Transverse colon (tissue), 4 donors: ENCODE measurements at regions not wholly inside any gene's neighbourhood (a gene's known extent, or its start where the extent isn't known, plus 50 kb on each side); places are given as distances from the start of the nearest gene placed in this dataset.
A peak's percentile ranks its signal among the peaks of the same experiment; 100 is the strongest.

Experiments
- DNase-seq: peaks from one replicate; pipeline ENCODE4 v3.0.0-alpha.2; 2019
- H3K27ac ChIP-seq, 4 donors: fragments of 200-600 bp; sonication (generic); 2 replicates each; pipeline ENCODE4 v1.5.1; 2016 to 2018; ENCODE audit warnings: inconsistent platforms in 4 of 4
- H3K27me3 ChIP-seq: fragments of 200-600 bp; sonication (generic); 2 replicates; pipeline ENCODE4 v1.5.1; 2017; ENCODE audit warnings: inconsistent platforms
- H3K36me3 ChIP-seq, 4 donors: fragments of 200-600 bp; sonication (generic); 2 replicates each; pipeline ENCODE4 v1.5.1; 2017 to 2019; ENCODE audit warnings: inconsistent platforms in 4 of 4
- H3K4me1 ChIP-seq, 4 donors: fragments of 200-600 bp; sonication (generic); 2 replicates each; pipeline ENCODE4 v1.5.1; 2017 to 2020; ENCODE audit warnings: inconsistent platforms in 4 of 4
- H3K4me3 ChIP-seq, 4 donors: fragments of 200-600 bp; sonication (generic); 1 replicate in 1 of 4; 2 replicates in 3 of 4; pipeline versions ENCODE4 v1.5.1 to v1.6.1; 2017 to 2019; ENCODE audit warnings: inconsistent platforms in 4 of 4
- H3K9me3 ChIP-seq, 2 donors: fragments of 200-600 bp; sonication (generic); 2 replicates each; pipeline ENCODE4 v1.5.1; 2017 to 2019; ENCODE audit warnings: inconsistent platforms in 2 of 2
- EP300 ChIP-seq: sonication (generic); formaldehyde crosslinking; IDR thresholded peaks from one replicate; pipeline ENCODE4 v1.6.1; 2017; ENCODE audit warnings: antibody characterized with exemption, low read depth
- POLR2A ChIP-seq: fragments of 450-650 bp; IDR thresholded peaks from one replicate; pipeline ENCODE4 v1.6.1; 2016; ENCODE audit warnings: antibody characterized with exemption, mild to moderate bottlenecking, moderate library complexity
- POLR2AphosphoS5 ChIP-seq, 3 donors: sonication (generic); formaldehyde crosslinking; IDR thresholded peaks; one replicate each; pipeline ENCODE4 v1.6.1; 2016; ENCODE audit warnings: antibody characterized with exemption in 3 of 3
- WGBS, 2 donors: methylation state at CpG; one replicate each; pipeline ENCODE4 v1.1.5; 2018; ENCODE audit warnings: low coverage in 1 of 2; 5-methylcytosine and 5-hydroxymethylcytosine counted together
- in situ Hi-C, 4 donors: fragments of 200-750 bp; cut with MboI; loops; one replicate each; pipeline versions ENCODE4 v1.15.0 to v1.15.1; 2017; ENCODE audit warnings: low sequenced_read_pairs in 3 of 4, low pct_ligation_motif_present in 1 of 4, low pct_unique_long_range_greater_than_20kb in 1 of 4
- intact Hi-C: fragments of 100-400 bp; cut with DNase I; formaldehyde crosslinking; loops from one replicate; pipeline ENCODE4 v1.15.1; 2023; ENCODE audit warnings: low total_unique reads
- TF ChIP-seq, protein P1 (sequence below), 5 experiments: fragments of 200-600 bp in 3 of 5; fragments of 450-650 bp in 2 of 5; sonication (generic) in 3 of 5; IDR thresholded peaks; 1 replicate in 2 of 5; 2 replicates in 3 of 5; pipeline ENCODE4 v1.5.1; 2016 to 2017; ENCODE audit warnings: antibody characterized with exemption in 5 of 5, inconsistent platforms in 3 of 5, mild to moderate bottlenecking in 2 of 5, moderate library complexity in 1 of 5

- WGBS, 2 donors: 56 to 76% methylated on average over 3 of the region's 3 CpGs
- no peak overlapping the region for H3K4me3 ChIP-seq
- H3K4me1 ChIP-seq: no peaks in the 10 kb centered on the region
- TF ChIP-seq EP300 (no peak), POLR2A (no peak), POLR2AphosphoS5 (IDR thresholded peaks at IDR 0.05) (no peak)
- TF ChIP-seq, protein P1, sequence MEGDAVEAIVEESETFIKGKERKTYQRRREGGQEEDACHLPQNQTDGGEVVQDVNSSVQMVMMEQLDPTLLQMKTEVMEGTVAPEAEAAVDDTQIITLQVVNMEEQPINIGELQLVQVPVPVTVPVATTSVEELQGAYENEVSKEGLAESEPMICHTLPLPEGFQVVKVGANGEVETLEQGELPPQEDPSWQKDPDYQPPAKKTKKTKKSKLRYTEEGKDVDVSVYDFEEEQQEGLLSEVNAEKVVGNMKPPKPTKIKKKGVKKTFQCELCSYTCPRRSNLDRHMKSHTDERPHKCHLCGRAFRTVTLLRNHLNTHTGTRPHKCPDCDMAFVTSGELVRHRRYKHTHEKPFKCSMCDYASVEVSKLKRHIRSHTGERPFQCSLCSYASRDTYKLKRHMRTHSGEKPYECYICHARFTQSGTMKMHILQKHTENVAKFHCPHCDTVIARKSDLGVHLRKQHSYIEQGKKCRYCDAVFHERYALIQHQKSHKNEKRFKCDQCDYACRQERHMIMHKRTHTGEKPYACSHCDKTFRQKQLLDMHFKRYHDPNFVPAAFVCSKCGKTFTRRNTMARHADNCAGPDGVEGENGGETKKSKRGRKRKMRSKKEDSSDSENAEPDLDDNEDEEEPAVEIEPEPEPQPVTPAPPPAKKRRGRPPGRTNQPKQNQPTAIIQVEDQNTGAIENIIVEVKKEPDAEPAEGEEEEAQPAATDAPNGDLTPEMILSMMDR (IDR thresholded peaks at IDR 0.05): no peak
- DNase-seq: no peak
- intact Hi-C loops (no loop called here), in situ Hi-C loops (no loop called here)
- no peak overlapping the region for H3K27ac ChIP-seq
- H3K9me3 ChIP-seq: no peaks in the 10 kb centered on the region
- H3K27me3 ChIP-seq: no peaks in the 10 kb centered on the region
- no peaks in the 10 kb centered on the region for H3K36me3 ChIP-seq
These were observed 86.4 kb upstream of the SLC7A1 start for GRCh38 chr13:29681864-29682263.

DNA sequence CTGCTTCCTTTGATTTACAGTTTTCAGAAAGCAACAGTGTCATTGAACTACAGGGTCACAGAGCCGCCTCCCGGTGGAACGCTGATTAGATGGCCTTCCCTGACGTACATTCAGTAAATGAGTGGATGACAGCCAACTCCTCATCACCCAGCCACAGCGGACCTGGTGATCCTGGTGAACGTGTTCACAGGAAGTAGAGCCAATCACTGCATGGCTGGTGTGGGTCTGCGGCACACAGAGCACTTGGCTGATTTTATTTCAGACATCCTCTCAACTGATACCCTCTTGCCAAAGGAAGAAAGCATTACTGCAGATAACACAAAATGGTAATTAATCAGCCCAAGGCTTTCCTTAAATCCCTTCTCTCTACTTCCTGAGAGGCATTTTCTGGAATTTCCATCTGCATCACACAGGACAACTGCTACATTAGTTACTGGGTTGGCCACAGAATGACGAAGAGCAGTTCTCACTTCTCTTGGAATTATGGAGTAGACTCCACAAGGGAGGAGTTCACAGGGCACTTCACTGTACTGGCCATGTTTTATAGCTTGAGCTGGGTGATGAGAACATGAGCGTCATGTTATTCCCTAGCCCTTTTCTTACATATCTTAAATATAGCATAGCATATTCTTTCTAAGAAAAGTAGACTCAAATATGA lies 84.0 kb upstream of the SLC7A1 start:
- peak; percentile 38 for DNase-seq
- intact Hi-C loops: no loop called here
- Histone ChIP-seq H3K27ac (no peak overlapping the region), H3K36me3 (no peaks in the 10 kb centered on the region), H3K4me1 (no peaks in the 10 kb centered on the region), H3K9me3 (no peaks in the 10 kb centered on the region), H3K27me3 (no peaks in the 10 kb centered on the region), H3K4me3 (no peak overlapping the region)
- 31 to 48% methylated on average over 3 to 9 of the region's 9 CpGs for WGBS, 2 donors
- TF ChIP-seq, protein P1 (IDR thresholded peaks at IDR 0.05): no peak
- TF ChIP-seq POLR2A: no peak
- TF ChIP-seq EP300: no peak
- no peak for TF ChIP-seq POLR2AphosphoS5 (IDR thresholded peaks at IDR 0.05)
- in situ Hi-C loops: no loop called here

DNA sequence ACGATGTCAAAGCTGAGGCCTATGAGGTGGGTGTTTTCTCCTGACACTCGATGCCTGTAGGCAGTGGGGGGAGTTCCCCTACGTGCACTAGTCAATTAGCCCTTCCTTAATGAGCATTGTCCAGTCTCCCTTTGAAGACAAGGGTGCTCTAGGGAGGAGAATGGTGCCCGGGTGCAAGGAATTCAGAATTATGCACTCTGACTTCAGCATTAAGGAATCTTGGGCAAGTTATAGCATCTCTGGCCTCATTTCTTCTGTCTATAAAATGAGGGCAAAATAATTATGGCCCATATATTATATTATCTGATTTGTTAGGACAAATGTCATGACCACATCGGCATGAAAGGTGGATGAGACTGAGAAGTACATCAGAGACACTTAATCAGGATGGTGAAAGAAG lies 82.1 kb upstream of the SLC7A1 start:
- no peak for TF ChIP-seq POLR2A
- TF ChIP-seq POLR2AphosphoS5 (IDR thresholded peaks at IDR 0.05): no peak
- TF ChIP-seq EP300: no peak
- TF ChIP-seq, protein P1 (IDR thresholded peaks at IDR 0.05): no peak
- Histone ChIP-seq H3K36me3 (no peaks in the 10 kb centered on the region), H3K27me3 (no peaks in the 10 kb centered on the region), H3K27ac (no peak overlapping the region), H3K4me1 (no peaks in the 10 kb centered on the region), H3K4me3 (no peak overlapping the region), H3K9me3 (no peaks in the 10 kb centered on the region)
- in situ Hi-C loops: no loop called here
- intact Hi-C loops: no loop called here
- WGBS, 2 donors: 84 to 94% methylated on average over 2 to 5 of the region's 5 CpGs
- DNase-seq: no peak

- H3K4me3 ChIP-seq: no peak overlapping the region
- H3K9me3 ChIP-seq: no peaks in the 10 kb centered on the region
- H3K4me1 ChIP-seq: no peaks in the 10 kb centered on the region
- no peaks in the 10 kb centered on the region for H3K36me3 ChIP-seq
- TF ChIP-seq POLR2A (no peak), POLR2AphosphoS5 (IDR thresholded peaks at IDR 0.05) (no peak), EP300 (no peak)
- TF ChIP-seq, protein P1 (IDR thresholded peaks at IDR 0.05): no peak
- peak; percentile 37 for DNase-seq
- no peaks in the 10 kb centered on the region for H3K27me3 ChIP-seq
- 63 to 78% methylated on average over 3 to 9 of the region's 9 CpGs for WGBS, 2 donors
- in situ Hi-C loops: no loop called here
- H3K27ac ChIP-seq: peak overlapping the region in 1 of 4 donors; percentile 34
- intact Hi-C loops: no loop called here
These were observed 81.5 kb upstream of the SLC7A1 start for GRCh38 chr13:29676941-29677452.
